ENCODE measurements at regions not wholly inside any gene's neighbourhood (a gene's known extent, or its start where the extent isn't known, plus 50 kb on each side); places are given as distances from the start of the nearest gene placed in this dataset.

DNA sequence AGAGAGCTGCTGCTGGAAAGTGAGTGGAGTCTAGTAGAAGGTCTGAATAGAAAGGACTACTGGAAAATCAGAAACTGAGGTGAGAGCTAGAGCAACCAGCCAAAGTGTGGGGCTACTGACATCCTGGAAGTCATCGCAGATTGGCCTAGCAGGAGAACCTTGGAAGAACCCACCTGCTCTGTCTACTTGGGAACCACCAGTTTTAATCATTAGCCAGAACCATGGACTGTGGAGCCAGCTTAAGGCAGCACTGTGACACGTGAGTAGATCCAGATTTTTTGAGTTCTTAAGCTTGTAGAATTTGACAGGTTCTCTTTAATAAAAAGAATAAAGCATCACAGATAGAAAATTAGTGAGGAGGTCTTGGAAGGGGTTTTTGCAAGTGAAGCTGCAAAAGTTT, 179.1 kb upstream of the PEX5L start:
- ATAC-seq = no peak
- POLR2A ChIA-PET = no interaction called here
- Mint-ChIP-seq H3K27me3 (ENCODE audit: low read depth) (no peaks in the 10 kb centered on the region; the same call in 1 of the 2 replicates), H3K27ac (no peak overlapping the region), H3K4me3 (no peak overlapping the region), H3K4me1 (no peaks in the 10 kb centered on the region), H3K36me3 (0 out of 2 replicates have a peak, but pooled peaks cover 4% of the 10 kb centered on the region), H3K9me3 (peaks cover 20% of the 10 kb centered on the region)
- no peak for DNase-seq (ENCODE audit: low spot score)
- TF ChIP-seq TCF7 (CRISPR knock-in tag; IDR thresholded peaks at IDR 0.05; ENCODE audit: low read depth) (no peak), TP53 (CRISPR knock-in tag; IDR thresholded peaks at IDR 0.05) (no peak), ZNF416 (CRISPR knock-in tag; IDR thresholded peaks at IDR 0.05) (no peak), GRHL2 (CRISPR knock-in tag; IDR thresholded peaks at IDR 0.05; ENCODE audit: insufficient replicate concordance, severe bottlenecking) (no peak), SMAD4 (CRISPR knock-in tag; IDR thresholded peaks at IDR 0.05) (no peak), JUN (CRISPR knock-in tag; IDR thresholded peaks at IDR 0.05) (no peak), FOXJ3 (CRISPR knock-in tag; IDR thresholded peaks at IDR 0.05; ENCODE audit: borderline replicate concordance) (no peak), NFYB (CRISPR knock-in tag; conservative IDR thresholded peaks at IDR 0.05; ENCODE audit: low read depth) (no peak), GABPB1 (CRISPR knock-in tag; IDR thresholded peaks at IDR 0.05) (no peak), FOXP1 (CRISPR knock-in tag; IDR thresholded peaks at IDR 0.05; ENCODE audit: borderline replicate concordance) (no peak), NR3C1 (CRISPR knock-in tag; conservative IDR thresholded peaks at IDR 0.05; ENCODE audit: low read depth) (no peak), CREB1 (CRISPR knock-in tag; IDR thresholded peaks at IDR 0.05) (no peak)
- TF ChIP-seq, protein P1, sequence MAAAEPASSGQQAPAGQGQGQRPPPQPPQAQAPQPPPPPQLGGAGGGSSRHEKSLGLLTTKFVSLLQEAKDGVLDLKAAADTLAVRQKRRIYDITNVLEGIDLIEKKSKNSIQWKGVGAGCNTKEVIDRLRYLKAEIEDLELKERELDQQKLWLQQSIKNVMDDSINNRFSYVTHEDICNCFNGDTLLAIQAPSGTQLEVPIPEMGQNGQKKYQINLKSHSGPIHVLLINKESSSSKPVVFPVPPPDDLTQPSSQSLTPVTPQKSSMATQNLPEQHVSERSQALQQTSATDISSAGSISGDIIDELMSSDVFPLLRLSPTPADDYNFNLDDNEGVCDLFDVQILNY (CRISPR knock-in tag; IDR thresholded peaks at IDR 0.05) = no peak
- TF ChIP-seq, protein P2, sequence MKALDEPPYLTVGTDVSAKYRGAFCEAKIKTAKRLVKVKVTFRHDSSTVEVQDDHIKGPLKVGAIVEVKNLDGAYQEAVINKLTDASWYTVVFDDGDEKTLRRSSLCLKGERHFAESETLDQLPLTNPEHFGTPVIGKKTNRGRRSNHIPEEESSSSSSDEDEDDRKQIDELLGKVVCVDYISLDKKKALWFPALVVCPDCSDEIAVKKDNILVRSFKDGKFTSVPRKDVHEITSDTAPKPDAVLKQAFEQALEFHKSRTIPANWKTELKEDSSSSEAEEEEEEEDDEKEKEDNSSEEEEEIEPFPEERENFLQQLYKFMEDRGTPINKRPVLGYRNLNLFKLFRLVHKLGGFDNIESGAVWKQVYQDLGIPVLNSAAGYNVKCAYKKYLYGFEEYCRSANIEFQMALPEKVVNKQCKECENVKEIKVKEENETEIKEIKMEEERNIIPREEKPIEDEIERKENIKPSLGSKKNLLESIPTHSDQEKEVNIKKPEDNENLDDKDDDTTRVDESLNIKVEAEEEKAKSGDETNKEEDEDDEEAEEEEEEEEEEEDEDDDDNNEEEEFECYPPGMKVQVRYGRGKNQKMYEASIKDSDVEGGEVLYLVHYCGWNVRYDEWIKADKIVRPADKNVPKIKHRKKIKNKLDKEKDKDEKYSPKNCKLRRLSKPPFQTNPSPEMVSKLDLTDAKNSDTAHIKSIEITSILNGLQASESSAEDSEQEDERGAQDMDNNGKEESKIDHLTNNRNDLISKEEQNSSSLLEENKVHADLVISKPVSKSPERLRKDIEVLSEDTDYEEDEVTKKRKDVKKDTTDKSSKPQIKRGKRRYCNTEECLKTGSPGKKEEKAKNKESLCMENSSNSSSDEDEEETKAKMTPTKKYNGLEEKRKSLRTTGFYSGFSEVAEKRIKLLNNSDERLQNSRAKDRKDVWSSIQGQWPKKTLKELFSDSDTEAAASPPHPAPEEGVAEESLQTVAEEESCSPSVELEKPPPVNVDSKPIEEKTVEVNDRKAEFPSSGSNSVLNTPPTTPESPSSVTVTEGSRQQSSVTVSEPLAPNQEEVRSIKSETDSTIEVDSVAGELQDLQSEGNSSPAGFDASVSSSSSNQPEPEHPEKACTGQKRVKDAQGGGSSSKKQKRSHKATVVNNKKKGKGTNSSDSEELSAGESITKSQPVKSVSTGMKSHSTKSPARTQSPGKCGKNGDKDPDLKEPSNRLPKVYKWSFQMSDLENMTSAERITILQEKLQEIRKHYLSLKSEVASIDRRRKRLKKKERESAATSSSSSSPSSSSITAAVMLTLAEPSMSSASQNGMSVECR (CRISPR knock-in tag; IDR thresholded peaks at IDR 0.05; ENCODE audit: borderline replicate concordance) = no peak
- TF ChIP-seq, protein P3, sequence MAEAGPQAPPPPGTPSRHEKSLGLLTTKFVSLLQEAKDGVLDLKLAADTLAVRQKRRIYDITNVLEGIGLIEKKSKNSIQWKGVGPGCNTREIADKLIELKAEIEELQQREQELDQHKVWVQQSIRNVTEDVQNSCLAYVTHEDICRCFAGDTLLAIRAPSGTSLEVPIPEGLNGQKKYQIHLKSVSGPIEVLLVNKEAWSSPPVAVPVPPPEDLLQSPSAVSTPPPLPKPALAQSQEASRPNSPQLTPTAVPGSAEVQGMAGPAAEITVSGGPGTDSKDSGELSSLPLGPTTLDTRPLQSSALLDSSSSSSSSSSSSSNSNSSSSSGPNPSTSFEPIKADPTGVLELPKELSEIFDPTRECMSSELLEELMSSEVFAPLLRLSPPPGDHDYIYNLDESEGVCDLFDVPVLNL (CRISPR knock-in tag; IDR thresholded peaks at IDR 0.05; ENCODE audit: borderline replicate concordance, low read depth) = no peak
- CTCF ChIA-PET = interaction anchor here (0.6 kb wide), 1 partner anchor 1631 kb away, joined by 3 read pairs; no protein-coding TSS in a partner anchor

DNA sequence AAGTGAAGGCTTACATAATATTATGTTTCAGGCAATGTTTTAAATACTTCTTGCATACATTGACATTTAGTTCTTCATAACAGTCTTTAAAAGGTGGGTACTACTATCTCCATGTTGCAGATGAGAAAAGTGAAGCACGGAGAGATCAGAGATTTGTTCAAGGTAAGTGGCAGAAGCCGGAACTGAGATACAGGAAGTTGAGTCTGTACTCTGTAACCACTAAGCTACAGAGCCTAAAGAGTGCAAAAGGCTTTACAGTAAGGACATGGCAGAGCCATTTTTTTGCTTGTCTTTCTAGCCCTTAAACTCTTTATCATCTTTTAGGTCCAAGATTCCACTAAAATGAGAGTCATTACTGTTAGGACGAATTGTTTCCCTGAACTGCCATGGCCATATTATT, 186.5 kb upstream of the PEX5L start:
- H3K36me3 Mint-ChIP-seq = peaks cover 29% of the 10 kb centered on the region
- POLR2A ChIA-PET = no interaction called here
- H3K4me1 Mint-ChIP-seq = no peaks in the 10 kb centered on the region
- DNase-seq (ENCODE audit: low spot score) (no peak), ATAC-seq (no peak)
- CTCF ChIA-PET = interaction anchor here (0.5 kb wide), 1 partner anchor 414 kb away, joined by 5 read pairs; no protein-coding TSS in a partner anchor
- H3K9me3 Mint-ChIP-seq = peaks cover 70% of the 10 kb centered on the region
- no peaks in the 10 kb centered on the region for H3K27me3 Mint-ChIP-seq (ENCODE audit: low read depth)
- H3K27ac Mint-ChIP-seq = no peak overlapping the region
- no peak overlapping the region for H3K4me3 Mint-ChIP-seq
- no peak for TF ChIP-seq ATF1 (CRISPR knock-in tag; IDR thresholded peaks at IDR 0.05)
- no peak for TF ChIP-seq ZNF416 (CRISPR knock-in tag; IDR thresholded peaks at IDR 0.05)
- TF ChIP-seq ZNF396 (CRISPR knock-in tag; IDR thresholded peaks at IDR 0.05; ENCODE audit: borderline replicate concordance) = no peak
- TF ChIP-seq JAZF1 (CRISPR knock-in tag; IDR thresholded peaks at IDR 0.05) = no peak
- TF ChIP-seq, protein P4, sequence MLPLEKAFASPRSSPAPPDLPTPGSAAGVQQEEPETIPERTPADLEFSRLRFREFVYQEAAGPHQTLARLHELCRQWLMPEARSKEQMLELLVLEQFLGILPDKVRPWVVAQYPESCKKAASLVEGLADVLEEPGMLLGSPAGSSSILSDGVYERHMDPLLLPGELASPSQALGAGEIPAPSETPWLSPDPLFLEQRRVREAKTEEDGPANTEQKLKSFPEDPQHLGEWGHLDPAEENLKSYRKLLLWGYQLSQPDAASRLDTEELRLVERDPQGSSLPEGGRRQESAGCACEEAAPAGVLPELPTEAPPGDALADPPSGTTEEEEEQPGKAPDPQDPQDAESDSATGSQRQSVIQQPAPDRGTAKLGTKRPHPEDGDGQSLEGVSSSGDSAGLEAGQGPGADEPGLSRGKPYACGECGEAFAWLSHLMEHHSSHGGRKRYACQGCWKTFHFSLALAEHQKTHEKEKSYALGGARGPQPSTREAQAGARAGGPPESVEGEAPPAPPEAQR (CRISPR knock-in tag; IDR thresholded peaks at IDR 0.05) = no peak
- TF ChIP-seq, protein P5, sequence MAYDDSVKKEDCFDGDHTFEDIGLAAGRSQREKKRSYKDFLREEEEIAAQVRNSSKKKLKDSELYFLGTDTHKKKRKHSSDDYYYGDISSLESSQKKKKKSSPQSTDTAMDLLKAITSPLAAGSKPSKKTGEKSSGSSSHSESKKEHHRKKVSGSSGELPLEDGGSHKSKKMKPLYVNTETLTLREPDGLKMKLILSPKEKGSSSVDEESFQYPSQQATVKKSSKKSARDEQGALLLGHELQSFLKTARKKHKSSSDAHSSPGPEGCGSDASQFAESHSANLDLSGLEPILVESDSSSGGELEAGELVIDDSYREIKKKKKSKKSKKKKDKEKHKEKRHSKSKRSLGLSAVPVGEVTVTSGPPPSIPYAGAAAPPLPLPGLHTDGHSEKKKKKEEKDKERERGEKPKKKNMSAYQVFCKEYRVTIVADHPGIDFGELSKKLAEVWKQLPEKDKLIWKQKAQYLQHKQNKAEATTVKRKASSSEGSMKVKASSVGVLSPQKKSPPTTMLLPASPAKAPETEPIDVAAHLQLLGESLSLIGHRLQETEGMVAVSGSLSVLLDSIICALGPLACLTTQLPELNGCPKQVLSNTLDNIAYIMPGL (CRISPR knock-in tag; IDR thresholded peaks at IDR 0.05) = no peak
- TF ChIP-seq PRRX2 (CRISPR knock-in tag; IDR thresholded peaks at IDR 0.05) = no peak
- no peak for TF ChIP-seq ESRRA (CRISPR knock-in tag; IDR thresholded peaks at IDR 0.05; ENCODE audit: borderline replicate concordance)
- TF ChIP-seq, protein P6, sequence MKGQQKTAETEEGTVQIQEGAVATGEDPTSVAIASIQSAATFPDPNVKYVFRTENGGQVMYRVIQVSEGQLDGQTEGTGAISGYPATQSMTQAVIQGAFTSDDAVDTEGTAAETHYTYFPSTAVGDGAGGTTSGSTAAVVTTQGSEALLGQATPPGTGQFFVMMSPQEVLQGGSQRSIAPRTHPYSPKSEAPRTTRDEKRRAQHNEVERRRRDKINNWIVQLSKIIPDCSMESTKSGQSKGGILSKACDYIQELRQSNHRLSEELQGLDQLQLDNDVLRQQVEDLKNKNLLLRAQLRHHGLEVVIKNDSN (CRISPR knock-in tag; IDR thresholded peaks at IDR 0.05) = no peak
- TF ChIP-seq, protein P7, sequence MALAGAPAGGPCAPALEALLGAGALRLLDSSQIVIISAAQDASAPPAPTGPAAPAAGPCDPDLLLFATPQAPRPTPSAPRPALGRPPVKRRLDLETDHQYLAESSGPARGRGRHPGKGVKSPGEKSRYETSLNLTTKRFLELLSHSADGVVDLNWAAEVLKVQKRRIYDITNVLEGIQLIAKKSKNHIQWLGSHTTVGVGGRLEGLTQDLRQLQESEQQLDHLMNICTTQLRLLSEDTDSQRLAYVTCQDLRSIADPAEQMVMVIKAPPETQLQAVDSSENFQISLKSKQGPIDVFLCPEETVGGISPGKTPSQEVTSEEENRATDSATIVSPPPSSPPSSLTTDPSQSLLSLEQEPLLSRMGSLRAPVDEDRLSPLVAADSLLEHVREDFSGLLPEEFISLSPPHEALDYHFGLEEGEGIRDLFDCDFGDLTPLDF (CRISPR knock-in tag; IDR thresholded peaks at IDR 0.05) = no peak
- no peak for TF ChIP-seq KAT7 (CRISPR knock-in tag; IDR thresholded peaks at IDR 0.05; ENCODE audit: borderline replicate concordance)
- no peak for TF ChIP-seq HMGA2 (CRISPR knock-in tag; IDR thresholded peaks at IDR 0.05)

Measured in WTC11 (cell line).